HepG2 (cell line): ENCODE measurements at regions not wholly inside any gene's neighbourhood (a gene's known extent, or its start where the extent isn't known, plus 50 kb on each side); places are given as distances from the start of the nearest gene placed in this dataset.

Experiments
- ATAC-seq: fragments of 200-7000 bp; cut with Tn5 transposase; 3 replicates; pipeline ENCODE4 v1.9.1; 2020; ENCODE audit warnings: mild to moderate bottlenecking, moderate library complexity
- BruUV-seq: library from RNA; stranded (reverse); fragments of 400-500 nt; replicated peaks from 2 replicates; lab custom pipeline; 2021; lab: Mats Ljungman, UMichigan
- CTCF ChIA-PET: fragments of 300-600 bp; formaldehyde crosslinking; extraction: SDS; loops from one replicate; lab custom pipeline; 2021; ENCODE audit warnings: low total read pairs, inconsistent platforms, low intra/inter-chr PET ratio; lab: Yijun Ruan, JAX
- POLR2A ChIA-PET: fragments of 350-600 bp; sonication (Branson Sonifier 250); formaldehyde crosslinking; loops from one replicate; lab custom pipeline; 2020; ENCODE audit warnings: antibody characterized with exemption, inconsistent platforms; lab: Yijun Ruan, JAX
- DNase-seq: peaks from one replicate; pipeline ENCODE4 v3.0.0-alpha.2; 2015; ENCODE audit warnings: low spot score
- FAIRE-seq: peaks from 3 replicates; lab custom pipeline; 2011; peaks lifted over from hg19 to GRCh38; lab: Jason Lieb, UNC
- H2AFZ ChIP-seq: one replicate; pipeline ENCODE4 v1.6.1; 2011; ENCODE audit warnings: low read length, inconsistent platforms
- H3K27ac ChIP-seq: fragments of 300-600 bp; 3 replicates; pipeline ENCODE4 v1.8.0; 2011; ENCODE audit warnings: mixed run types, mild to moderate bottlenecking, mixed read lengths, low read length, inconsistent platforms; ENCODE audit not compliant: insufficient read depth; ENCODE audit errors: extremely low read length
- H3K27me3 ChIP-seq, 2 experiments: fragments of 200-600 bp in 1 of 2; 2 replicates in 1 of 2; 3 replicates in 1 of 2; pipeline versions ENCODE4 v1.6.0 to v1.8.0; 2011; ENCODE audit warnings: low read length in 2 of 2, mild to moderate bottlenecking in 2 of 2, moderate library complexity in 2 of 2, inconsistent platforms in 1 of 2; ENCODE audit not compliant: insufficient read depth in 2 of 2, control insufficient read depth in 1 of 2
- H3K36me3 ChIP-seq, 2 experiments: fragments of 200-600 bp in 1 of 2; replicated peaks in 1 of 2; 2 replicates in 1 of 2; 3 replicates in 1 of 2; pipeline versions ENCODE4 v1.5.1 to v1.8.0; 2011; ENCODE audit warnings: low read length in 2 of 2, inconsistent platforms in 1 of 2; ENCODE audit not compliant: insufficient read depth in 2 of 2, control insufficient read depth in 1 of 2
- H3K4me1 ChIP-seq: 2 replicates; pipeline ENCODE4 v1.5.1; 2012; ENCODE audit warnings: low read length, inconsistent platforms; ENCODE audit not compliant: insufficient read depth
- H3K4me2 ChIP-seq: 2 replicates; pipeline ENCODE4 v1.6.0; 2011; ENCODE audit warnings: low read depth, low read length, inconsistent platforms
- H3K4me3 ChIP-seq, 3 experiments: fragments of 200-600 bp in 1 of 3; sonication (generic), shearing (Covaris generic) in 1 of 3; replicated peaks in 1 of 3; 2 replicates each; pipeline ENCODE4 v1.5.1; 2011 to 2016; ENCODE audit warnings: low read length in 3 of 3, inconsistent platforms in 2 of 3, low read depth in 2 of 3, mild to moderate bottlenecking in 2 of 3, control low read depth in 1 of 3, mixed read lengths in 1 of 3; ENCODE audit not compliant: insufficient read depth in 1 of 3
- H3K79me2 ChIP-seq: one replicate; pipeline ENCODE4 v1.6.1; 2011; ENCODE audit warnings: low read length, inconsistent platforms; ENCODE audit not compliant: insufficient read depth
- H3K9ac ChIP-seq: 2 replicates; pipeline ENCODE4 v1.6.0; 2011; ENCODE audit warnings: mild to moderate bottlenecking, low read depth, low read length, inconsistent platforms; ENCODE audit not compliant: insufficient read depth
- H3K9me3 ChIP-seq: 2 replicates; pipeline ENCODE4 v1.5.1; 2012; ENCODE audit warnings: mild to moderate bottlenecking, low read length
- H4K20me1 ChIP-seq: 2 replicates; pipeline ENCODE4 v1.6.0; 2011; ENCODE audit warnings: inconsistent platforms, mild to moderate bottlenecking, low read length, moderate library complexity; ENCODE audit not compliant: insufficient read depth
- CREB1 ChIP-seq, 2 experiments: fragments of 450-650 bp in 1 of 2; IDR thresholded peaks; 2 replicates each; pipeline ENCODE4 v1.6.1; 2016 to 2017; ENCODE audit warnings: control low read depth in 1 of 2, mild to moderate bottlenecking in 1 of 2, missing compliant biosample characterization in 1 of 2, missing genetic modification characterization in 1 of 2
- LCORL ChIP-seq, 2 experiments: fragments of 450-650 bp in 1 of 2; sonication (generic) in 1 of 2; formaldehyde crosslinking in 1 of 2; IDR thresholded peaks; 2 replicates each; pipeline versions ENCODE4 v1.5.0 to v1.6.1; 2017 to 2020; ENCODE audit warnings: antibody characterized with exemption in 1 of 2, missing genetic modification reagents in 1 of 2
- MED13 ChIP-seq: sonication (generic); formaldehyde crosslinking; IDR thresholded peaks from 2 replicates; pipeline ENCODE4 v1.5.0; 2020; ENCODE audit warnings: missing genetic modification reagents
- SIN3A ChIP-seq: IDR thresholded peaks from 2 replicates; pipeline ENCODE4 v1.6.1; 2011; ENCODE audit warnings: low read depth, mild to moderate bottlenecking, control low read depth, low read length, borderline replicate concordance
- TMF1 ChIP-seq: sonication (generic); formaldehyde crosslinking; IDR thresholded peaks from 2 replicates; pipeline ENCODE4 v1.8.1; 2022; ENCODE audit warnings: low read depth, missing genetic modification reagents
- ZSCAN31 ChIP-seq: sonication (generic); formaldehyde crosslinking; IDR thresholded peaks from 2 replicates; pipeline ENCODE4 v1.5.0; 2020; ENCODE audit warnings: low read depth, mild to moderate bottlenecking, missing genetic modification reagents
- WGBS: methylation state at CpG from one replicate; pipeline ENCODE4 v1.1.6; 2017; ENCODE audit warnings: low lambda C conversion rate; 5-methylcytosine and 5-hydroxymethylcytosine counted together
- in situ Hi-C: cut with HindIII; loops from 2 replicates; pipeline ENCODE4 v1.10.0; 2017; ENCODE audit warnings: low pct_unique_long_range_greater_than_20kb; ENCODE audit not compliant: extremely low pct_ligation_motif_present
- intact Hi-C: fragments of 100-400 bp; cut with micrococcal nuclease; formaldehyde crosslinking; loops from one replicate; pipeline ENCODE4 v1.10.0; 2022; ENCODE audit not compliant: unreplicated experiment
- TF ChIP-seq, protein P1 (sequence below): IDR thresholded peaks from 2 replicates; pipeline ENCODE4 v1.6.1; 2012; ENCODE audit warnings: low read depth, low read length, improper control_type of control experiment
- TF ChIP-seq, protein P2 (sequence below): sonication (generic); formaldehyde crosslinking; IDR thresholded peaks from 2 replicates; pipeline ENCODE4 v1.4.0; 2020; ENCODE audit warnings: missing genetic modification reagents
- TF ChIP-seq, protein P3 (sequence below): sonication (generic); formaldehyde crosslinking; IDR thresholded peaks from 2 replicates; pipeline ENCODE4 v1.4.0; 2020; ENCODE audit warnings: missing genetic modification reagents; ENCODE audit errors: not compliant biosample characterization
- TF ChIP-seq, protein P4 (sequence below): sonication (generic); formaldehyde crosslinking; IDR thresholded peaks from 2 replicates; pipeline ENCODE4 v1.4.0; 2020; ENCODE audit warnings: missing genetic modification reagents

DNA sequence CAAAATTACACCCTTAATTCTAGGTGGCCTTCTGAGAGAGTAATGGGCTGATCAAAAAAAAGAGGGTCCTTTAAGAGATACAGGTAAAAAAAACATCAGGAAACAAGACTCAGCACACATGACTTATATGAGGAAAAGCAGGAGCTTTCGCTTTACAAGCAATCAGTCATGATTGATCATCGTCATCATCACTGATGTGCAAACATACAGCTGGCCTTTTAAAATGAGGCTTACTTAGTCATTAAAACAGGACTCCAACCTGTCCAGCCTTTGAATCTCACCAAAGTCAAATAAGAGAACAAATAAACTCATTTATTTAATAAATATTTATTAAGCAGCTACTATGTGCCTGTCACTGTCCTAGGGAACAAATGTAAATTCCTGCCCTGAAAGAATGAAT lies 255.3 kb downstream of the SKAP2 start:
- Histone ChIP-seq H3K4me1 (no peaks in the 10 kb centered on the region), H3K36me3 (no peaks in the 10 kb centered on the region), H2AFZ (no peak overlapping the region), H4K20me1 (no peaks in the 10 kb centered on the region), H3K79me2 (no peaks in the 10 kb centered on the region), H3K4me2 (no peak overlapping the region), H3K27me3 (peaks cover 1 to 8% of the 10 kb centered on the region in 2 experiments; a peak in 3 of 5 replicates), H3K9me3 (no peaks in the 10 kb centered on the region), H3K4me3 (no peak overlapping the region), H3K27ac (no peak overlapping the region), H3K9ac (no peak overlapping the region)
- FAIRE-seq (no peak), DNase-seq (no peak), ATAC-seq (no peak)
- WGBS = 15% methylated on average over 2 of the region's 2 CpGs
- ChIA-PET POLR2A (no interaction called here), CTCF (no interaction called here)
- in situ Hi-C loops (no loop called here), intact Hi-C loops (no loop called here)
- BruUV-seq = no TSS peak
- TF ChIP-seq CREB1 (IDR thresholded peaks at IDR 0.05) (peak; percentile 15; the same call in 1 of the 2 replicates), CREB1 (CRISPR knock-in tag; IDR thresholded peaks at IDR 0.05) (no peak), ZSCAN31 (no peak)

DNA sequence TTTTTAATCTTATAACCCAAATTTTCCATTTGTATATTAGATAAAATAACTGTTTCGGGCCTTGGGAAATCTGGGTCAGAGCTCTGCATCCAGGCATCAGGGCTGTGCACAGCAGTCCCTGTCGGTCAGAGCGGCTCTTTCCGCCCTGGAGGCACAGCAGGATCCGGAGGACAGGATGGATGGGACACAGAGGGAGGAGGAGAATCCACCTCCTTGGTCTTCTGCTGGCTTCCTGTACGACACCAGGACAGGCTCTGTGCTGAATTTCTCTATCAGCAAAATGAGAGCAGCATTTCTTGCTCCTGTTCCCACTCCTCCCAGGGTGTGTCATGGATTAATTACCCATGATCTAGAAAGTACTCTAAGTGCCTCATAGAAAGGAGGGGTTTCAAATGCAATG lies 254.9 kb downstream of the SKAP2 start:
- in situ Hi-C loops = no loop called here
- Histone ChIP-seq H3K4me1 (no peaks in the 10 kb centered on the region), H4K20me1 (no peaks in the 10 kb centered on the region), H3K27me3 (peaks cover 1 to 11% of the 10 kb centered on the region in 2 experiments; a peak in 3 of 5 replicates), H3K9ac (no peak overlapping the region), H2AFZ (no peak overlapping the region), H3K4me2 (no peak overlapping the region), H3K4me3 (no peak overlapping the region), H3K36me3 (no peaks in the 10 kb centered on the region), H3K9me3 (no peaks in the 10 kb centered on the region), H3K79me2 (no peaks in the 10 kb centered on the region), H3K27ac (no peak overlapping the region)
- intact Hi-C loops = no loop called here
- FAIRE-seq (no peak), ATAC-seq (no peak), DNase-seq (no peak)
- no TSS peak for BruUV-seq
- CTCF ChIA-PET = no interaction called here
- POLR2A ChIA-PET = no interaction called here
- 14% methylated on average over 5 of the region's 6 CpGs for WGBS
- TF ChIP-seq, protein P1, sequence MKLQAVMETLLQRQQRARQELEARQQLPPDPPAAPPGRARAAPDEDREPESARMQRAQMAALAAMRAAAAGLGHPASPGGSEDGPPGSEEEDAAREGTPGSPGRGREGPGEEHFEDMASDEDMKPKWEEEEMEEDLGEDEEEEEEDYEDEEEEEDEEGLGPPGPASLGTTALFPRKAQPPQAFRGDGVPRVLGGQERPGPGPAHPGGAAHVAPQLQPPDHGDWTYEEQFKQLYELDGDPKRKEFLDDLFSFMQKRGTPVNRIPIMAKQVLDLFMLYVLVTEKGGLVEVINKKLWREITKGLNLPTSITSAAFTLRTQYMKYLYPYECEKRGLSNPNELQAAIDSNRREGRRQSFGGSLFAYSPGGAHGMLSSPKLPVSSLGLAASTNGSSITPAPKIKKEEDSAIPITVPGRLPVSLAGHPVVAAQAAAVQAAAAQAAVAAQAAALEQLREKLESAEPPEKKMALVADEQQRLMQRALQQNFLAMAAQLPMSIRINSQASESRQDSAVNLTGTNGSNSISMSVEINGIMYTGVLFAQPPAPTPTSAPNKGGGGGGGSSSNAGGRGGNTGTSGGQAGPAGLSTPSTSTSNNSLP = no peak
- TF ChIP-seq SIN3A (no peak), TMF1 (no peak), LCORL (IDR thresholded peaks at IDR 0.05) (no peak), LCORL (CRISPR knock-in tag; IDR thresholded peaks at IDR 0.05) (no peak), MED13 (no peak)
- TF ChIP-seq, protein P2, sequence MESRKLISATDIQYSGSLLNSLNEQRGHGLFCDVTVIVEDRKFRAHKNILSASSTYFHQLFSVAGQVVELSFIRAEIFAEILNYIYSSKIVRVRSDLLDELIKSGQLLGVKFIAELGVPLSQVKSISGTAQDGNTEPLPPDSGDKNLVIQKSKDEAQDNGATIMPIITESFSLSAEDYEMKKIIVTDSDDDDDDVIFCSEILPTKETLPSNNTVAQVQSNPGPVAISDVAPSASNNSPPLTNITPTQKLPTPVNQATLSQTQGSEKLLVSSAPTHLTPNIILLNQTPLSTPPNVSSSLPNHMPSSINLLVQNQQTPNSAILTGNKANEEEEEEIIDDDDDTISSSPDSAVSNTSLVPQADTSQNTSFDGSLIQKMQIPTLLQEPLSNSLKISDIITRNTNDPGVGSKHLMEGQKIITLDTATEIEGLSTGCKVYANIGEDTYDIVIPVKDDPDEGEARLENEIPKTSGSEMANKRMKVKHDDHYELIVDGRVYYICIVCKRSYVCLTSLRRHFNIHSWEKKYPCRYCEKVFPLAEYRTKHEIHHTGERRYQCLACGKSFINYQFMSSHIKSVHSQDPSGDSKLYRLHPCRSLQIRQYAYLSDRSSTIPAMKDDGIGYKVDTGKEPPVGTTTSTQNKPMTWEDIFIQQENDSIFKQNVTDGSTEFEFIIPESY (CRISPR knock-in tag) = no peak
- TF ChIP-seq, protein P3, sequence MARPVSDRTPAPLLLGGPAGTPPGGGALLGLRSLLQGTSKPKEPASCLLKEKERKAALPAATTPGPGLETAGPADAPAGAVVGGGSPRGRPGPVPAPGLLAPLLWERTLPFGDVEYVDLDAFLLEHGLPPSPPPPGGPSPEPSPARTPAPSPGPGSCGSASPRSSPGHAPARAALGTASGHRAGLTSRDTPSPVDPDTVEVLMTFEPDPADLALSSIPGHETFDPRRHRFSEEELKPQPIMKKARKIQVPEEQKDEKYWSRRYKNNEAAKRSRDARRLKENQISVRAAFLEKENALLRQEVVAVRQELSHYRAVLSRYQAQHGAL = no peak
- TF ChIP-seq, protein P4, sequence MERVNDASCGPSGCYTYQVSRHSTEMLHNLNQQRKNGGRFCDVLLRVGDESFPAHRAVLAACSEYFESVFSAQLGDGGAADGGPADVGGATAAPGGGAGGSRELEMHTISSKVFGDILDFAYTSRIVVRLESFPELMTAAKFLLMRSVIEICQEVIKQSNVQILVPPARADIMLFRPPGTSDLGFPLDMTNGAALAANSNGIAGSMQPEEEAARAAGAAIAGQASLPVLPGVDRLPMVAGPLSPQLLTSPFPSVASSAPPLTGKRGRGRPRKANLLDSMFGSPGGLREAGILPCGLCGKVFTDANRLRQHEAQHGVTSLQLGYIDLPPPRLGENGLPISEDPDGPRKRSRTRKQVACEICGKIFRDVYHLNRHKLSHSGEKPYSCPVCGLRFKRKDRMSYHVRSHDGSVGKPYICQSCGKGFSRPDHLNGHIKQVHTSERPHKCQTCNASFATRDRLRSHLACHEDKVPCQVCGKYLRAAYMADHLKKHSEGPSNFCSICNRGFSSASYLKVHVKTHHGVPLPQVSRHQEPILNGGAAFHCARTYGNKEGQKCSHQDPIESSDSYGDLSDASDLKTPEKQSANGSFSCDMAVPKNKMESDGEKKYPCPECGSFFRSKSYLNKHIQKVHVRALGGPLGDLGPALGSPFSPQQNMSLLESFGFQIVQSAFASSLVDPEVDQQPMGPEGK (CRISPR knock-in tag) = no peak
